TTC549 (cell line): ENCODE measurements at regions not wholly inside any gene's neighbourhood (a gene's known extent, or its start where the extent isn't known, plus 50 kb on each side); places are given as distances from the start of the nearest gene placed in this dataset.

ENCODE experiments used
- FAIRE-seq: peaks from 2 replicates; lab custom pipeline; 2012; peaks lifted over from hg19 to GRCh38; lab: Jason Lieb, UNC

DNA sequence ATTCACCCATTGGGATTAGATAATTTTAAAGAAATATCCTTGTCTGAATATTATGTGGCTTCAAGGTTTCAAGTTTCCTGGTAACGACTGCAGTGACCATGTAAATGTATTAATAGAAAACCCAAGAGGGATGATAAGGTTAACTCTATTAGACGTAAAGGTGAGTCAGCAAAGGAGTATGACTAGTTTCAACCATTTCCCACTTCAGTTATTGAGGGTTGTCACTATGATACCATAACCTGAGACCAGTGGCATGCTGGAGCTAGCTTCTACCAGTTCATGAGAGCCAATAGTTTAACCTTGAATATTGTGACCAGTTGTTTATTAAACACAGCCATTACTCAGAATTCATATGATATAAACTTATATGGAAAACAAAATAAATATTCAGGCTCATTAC is 270.1 kb downstream of the TMA16 start:
- FAIRE-seq = no peak

DNA sequence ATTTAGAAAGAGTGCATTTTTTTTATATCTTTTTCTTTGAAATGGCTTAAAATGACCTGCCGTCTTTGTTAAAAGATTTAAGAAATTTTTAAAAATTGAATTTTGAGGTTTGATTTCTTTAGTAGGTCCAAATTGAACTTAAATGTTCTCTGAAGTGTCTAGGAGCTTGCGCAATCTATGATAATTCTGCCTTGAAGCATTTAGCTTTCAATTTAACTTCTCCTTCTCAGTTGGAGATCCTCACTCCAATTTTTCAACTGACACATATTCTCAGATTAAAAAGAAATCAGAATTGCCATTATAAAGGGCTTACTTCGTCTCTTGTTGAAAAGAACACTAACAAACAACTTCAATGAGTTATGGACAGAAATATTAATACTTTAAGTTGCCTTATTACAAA is 273.5 kb downstream of the TMA16 start:
- no peak for FAIRE-seq

DNA sequence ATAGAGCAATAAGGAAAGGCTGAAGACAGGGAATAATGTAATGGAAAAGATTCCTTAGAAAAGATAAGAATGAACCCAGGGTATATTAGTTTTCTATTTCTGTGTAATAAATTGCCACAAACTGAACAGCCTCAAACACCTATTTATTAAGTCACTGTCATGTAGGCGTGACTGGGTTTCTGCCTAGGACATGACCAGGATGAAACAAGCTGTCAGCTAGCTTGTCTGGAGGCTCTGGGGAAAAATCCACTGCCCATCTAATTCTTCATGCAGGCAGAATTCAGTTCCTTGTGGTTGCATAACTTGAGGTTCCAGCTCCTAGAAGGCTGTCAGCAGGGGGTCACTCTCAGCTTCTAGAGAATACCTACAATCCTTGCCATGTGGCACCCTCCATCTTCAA is 277.7 kb downstream of the TMA16 start:
- no peak for FAIRE-seq

DNA sequence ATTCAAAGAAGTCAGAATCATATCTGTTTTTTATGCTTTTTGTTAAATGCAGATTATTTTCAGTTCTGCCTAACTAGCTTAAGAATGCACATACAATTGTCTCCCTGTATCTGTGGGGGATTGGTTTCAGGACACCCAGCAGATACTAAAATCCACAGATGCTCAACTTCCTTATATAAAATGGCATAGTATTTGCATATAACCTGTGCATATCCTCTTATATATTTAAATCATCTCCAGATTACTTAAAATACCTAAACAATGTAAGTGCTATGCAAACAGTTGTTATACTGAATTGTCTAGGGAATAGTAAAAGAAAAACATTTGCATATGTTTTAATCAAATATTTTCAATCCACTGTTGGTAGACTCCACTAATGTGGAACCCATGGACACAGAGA is 279.4 kb downstream of the TMA16 start:
- no peak for FAIRE-seq

DNA sequence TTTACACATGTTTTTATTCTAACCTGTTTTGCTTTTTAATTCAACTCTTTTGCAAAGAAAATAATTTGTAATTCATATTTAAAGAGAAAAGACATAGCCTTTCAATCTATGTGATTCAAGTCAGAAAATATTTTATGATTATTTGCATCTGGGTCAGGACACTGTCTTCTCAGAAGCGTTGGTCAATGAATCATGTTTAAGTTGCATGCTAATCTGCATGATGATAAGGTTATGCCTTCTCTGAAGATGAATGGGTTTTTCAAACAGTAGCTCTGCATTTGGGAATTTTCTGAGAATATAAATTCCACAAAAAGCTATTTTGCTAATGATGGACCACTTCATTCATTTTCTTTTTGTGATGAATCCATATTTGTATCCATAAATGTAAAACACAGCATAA is 282.5 kb downstream of the TMA16 start:
- FAIRE-seq = no peak

DNA sequence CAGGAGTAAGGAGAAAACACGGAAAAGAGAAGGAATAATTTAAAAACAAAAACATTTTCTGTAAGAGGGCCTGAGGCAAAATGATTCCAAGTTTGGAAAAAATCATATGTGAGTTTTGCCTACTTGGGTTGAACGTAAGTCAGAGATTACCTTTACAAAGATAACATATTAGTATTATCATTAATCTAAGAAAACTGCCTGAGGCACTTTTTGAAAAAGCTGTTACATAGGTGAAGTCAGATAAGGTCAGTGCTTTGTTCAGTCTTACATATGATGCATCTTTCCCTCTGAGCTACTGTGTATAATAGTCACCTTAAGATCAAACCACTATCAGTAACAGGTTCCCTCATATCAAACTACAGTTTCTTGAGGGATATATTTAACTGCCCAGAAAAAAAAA is 287.2 kb downstream of the TMA16 start:
- no peak for FAIRE-seq

DNA sequence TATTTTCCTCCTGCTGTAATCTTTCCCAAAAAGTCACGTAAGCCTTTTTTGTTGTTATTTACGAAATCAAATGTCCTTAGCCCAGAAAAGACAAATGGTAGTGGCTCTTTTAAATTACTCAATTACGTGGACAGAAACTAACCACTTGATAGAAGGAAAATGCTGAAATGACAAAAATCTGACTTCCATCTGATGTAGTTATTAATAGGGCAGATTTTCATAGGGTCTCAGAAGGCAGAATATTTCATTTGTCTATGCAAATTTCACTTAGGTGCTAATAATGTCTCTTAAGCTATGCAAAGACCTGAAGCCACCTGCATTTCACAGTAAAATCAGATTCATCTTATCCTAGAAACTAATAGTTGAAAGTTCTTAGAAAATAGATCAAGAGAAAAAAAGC is 295.7 kb downstream of the TMA16 start:
- no peak for FAIRE-seq

DNA sequence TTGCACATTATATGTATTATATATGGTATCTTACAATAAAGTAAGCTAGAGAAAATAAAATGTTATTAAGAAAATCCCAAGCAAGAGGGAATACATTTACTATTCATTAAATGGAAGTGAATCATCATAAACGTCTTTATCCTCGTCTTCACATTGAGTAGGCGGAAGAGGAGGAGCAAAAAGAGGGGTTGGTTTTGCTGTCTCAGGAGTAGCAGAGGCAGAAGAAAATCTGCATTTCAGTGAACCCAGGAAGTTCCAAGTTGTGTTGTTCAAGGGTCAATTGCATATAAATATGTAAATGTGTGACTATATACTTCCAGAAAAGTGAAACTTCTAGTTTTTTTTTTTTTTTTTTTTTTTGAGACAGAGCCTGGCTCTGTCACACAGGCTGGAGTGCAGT is 301.4 kb downstream of the TMA16 start:
- FAIRE-seq = no peak

DNA sequence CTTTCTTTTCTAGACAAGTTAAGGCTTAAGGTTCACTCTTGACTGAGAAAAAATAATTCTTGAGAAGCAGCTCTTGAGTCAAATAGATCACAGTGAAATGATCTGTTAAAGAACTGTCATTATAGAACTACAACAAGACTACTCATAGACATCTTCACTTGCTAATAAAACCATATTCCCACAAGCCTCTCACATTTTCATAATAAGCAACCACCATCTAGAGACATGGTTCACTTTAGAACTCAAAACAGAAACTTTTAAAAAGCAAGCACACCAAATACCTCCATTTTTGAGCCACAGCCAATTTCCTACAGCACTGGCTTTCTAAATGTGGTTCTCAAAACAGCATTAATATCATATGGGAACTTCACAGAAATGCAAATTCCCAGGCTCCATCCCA is 309.5 kb downstream of the TMA16 start:
- no peak for FAIRE-seq

DNA sequence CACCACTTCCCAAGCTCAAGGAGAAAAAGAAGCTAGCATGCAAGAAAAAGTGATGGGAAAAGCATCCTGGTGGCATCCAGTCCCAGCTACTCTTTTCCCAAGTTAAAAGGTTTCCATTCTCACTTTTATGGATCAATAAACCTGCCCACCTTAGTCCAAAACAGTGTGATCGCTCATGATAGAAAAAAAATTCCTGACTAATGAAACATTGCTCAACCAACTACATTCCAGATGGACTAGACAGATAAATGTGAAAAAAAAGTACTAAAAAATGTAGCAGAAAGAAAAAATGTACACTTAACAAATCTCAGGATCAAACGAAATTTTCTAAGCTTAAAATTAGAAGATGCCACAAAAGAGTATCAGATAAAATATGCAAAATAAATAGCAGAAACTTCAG is 312.2 kb downstream of the TMA16 start:
- FAIRE-seq = no peak

DNA sequence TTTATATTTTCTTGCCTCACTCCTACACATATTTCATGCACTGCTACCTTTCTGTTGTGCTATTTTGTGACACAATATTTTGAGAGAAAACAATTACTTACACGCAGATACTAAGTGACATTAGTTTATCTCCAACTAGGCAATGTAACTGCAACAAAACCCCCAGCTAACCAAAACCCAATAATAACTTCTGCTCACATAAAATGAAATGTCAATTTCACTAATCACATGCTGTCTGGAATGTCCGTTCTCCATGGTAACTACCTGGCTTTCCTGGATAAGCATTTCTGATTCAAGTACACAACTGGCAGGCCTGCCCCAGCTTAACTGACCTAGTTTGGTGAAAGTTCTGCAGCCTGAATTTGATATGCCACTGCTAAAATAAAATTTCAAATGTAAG is 313.5 kb downstream of the TMA16 start:
- no peak for FAIRE-seq

DNA sequence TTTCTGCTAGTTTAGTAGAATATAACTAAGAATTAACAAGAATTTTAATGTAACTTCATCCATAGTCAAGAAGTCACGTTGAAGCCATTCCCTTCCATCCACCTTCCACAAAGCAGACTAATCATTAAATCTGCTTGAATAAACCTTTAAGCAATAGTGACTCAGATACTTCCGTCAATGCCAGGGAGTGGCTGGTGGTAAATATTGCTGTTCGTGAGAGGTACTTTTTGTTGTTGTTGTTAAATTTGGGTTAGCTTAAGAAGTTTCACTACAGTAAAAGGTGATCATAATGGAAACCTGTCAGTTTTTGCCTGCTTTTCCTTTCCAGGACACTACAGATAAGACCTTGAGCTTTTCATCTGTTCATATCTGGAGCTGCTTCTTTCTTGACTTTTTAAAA is 316.3 kb downstream of the TMA16 start:
- no peak for FAIRE-seq

DNA sequence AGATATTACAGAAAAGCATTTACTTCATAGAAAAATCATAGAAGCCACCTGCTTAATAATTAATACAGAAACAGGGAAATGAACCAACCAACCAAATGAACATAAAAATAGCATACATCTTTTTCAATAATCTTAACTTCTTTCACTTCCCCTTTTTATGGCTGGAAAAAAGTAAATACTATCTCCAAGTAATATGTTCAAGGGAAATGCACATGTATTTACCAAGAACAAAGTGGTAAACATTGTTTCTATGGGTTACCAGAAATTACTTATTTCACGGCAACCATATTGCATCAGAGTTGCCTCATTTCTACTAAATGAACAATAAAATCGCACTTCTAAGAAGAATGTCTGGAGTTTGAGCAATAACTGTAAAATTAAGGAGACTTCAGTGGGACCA is 321.3 kb downstream of the TMA16 start:
- no peak for FAIRE-seq

DNA sequence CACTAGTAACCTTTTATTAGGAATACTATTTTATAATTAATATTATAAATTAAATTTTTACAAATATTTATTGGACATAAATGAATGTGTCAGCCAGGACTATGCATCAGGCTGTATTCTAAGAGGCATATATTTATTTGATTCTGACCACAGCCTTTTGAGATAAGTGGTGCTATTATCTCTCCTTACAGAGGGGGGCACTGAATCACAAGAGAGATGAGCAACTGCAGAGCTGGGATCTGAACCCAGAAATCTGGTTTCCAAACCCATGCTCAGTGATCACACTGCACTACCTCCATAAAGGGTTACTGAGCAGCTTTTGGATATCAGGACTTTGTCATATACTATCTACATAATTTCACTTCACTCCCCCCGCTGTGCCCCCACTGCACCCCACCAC is 322.0 kb downstream of the TMA16 start:
- no peak for FAIRE-seq

DNA sequence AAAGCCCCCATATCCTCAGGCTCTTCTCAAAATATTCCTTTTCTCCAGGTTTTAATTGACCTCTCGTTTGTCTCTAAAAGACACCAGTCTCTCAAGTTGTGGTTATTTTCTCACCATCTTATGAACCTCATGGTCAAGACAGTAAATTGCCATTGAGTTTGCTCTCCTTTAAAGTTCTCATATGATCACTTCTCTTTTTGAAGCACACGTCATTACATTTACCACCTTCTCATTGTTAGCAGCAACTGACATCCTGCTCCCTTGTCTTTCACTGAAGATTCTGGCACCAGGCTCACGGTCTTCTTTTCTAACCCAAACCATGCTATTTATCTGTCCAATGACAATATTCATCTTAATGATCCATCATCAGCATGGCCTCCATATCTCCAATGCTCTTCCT is 324.2 kb downstream of the TMA16 start:
- no peak for FAIRE-seq

DNA sequence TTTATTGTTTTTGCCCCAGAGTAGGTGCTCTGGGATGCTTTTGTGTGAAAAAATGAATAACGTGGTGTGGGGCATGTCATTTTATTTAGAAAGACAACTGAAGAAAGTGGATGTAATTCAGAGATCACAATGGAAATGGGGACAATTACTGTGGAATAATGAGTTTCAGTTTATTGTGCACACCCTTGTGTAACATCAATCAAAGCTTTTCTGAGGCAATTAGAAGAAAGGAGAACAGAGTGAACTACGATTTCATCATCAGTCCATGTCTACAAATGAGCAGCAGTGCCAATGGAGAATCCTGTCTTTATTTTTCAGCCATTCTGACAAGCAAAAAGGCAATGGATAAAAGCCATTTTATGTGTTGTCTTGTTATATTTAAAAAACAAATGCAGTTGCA is 339.2 kb downstream of the TMA16 start:
- no peak for FAIRE-seq

DNA sequence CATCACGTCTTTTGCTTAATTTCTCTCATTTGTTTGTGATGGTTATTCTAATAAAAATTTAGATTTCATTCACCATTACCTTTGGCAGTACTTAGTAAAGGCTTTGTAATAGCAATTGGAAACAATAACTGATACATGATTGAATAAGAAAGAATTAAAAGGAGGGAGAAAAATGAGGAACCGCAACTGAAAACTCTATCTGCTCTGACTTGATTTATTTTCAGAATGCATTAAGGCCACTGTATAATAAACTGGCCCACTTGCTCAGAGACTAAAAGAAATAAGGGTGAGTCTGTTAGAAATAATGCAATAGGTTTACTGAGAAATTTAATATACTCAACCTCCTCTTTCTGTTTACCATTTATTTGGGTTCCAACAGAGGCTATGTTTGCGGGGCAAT is 351.5 kb downstream of the TMA16 start:
- no peak for FAIRE-seq

DNA sequence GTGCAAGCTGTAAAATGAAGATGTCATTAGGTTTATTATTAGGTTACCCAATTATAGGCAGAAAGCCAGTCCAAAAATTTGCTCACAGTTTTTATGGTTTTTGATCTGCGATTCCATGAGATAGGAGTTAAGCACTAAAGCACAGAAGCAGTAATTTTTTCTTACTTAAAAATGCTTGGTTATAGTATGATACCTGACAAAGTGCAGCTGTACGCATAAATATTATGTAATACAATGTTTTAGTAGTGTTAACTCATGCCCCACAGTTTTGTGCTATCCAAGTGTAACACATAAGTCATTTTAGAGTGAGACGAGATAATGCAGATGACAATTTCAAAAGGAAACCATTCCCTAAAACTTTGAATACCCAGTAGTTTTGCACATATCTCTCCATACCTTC is 357.8 kb downstream of the TMA16 start:
- FAIRE-seq = no peak

DNA sequence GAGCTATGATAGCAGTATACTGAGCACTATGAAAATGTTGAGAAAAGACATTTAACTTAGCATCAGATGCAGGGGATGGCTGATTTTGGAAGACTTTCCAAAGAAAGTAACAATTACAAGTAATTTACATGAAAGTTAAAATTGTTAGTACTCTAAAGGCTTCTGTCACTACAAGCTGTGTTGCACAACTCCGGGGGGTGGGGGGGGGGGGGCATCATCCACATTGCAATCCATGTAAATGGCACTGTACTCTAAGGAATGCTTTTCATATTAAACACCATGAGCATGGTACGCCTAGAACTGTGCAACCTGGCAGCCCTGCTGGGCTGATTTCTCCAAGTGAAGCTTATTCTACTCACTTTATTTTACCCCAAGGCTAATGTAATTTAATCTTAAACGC is 363.4 kb downstream of the TMA16 start:
- no peak for FAIRE-seq

DNA sequence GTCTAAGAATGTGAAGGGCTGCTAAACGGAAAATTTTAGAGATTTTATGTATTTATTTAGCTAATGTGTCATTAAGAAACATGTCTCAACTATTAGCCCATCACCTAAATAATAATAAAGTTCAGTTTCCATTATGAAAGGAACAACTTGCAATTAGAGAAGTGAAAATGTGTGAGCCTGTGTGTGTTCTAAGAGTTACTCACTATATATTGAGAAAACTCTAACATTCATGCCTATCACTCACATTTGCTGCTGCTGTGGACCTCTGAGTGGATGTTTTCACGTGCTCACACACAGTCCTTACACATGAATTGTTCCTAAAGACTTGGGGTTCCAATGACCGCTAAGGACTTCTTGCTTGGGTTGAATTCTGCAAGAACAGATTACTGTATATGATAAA is 364.0 kb downstream of the TMA16 start:
- FAIRE-seq = no peak

DNA sequence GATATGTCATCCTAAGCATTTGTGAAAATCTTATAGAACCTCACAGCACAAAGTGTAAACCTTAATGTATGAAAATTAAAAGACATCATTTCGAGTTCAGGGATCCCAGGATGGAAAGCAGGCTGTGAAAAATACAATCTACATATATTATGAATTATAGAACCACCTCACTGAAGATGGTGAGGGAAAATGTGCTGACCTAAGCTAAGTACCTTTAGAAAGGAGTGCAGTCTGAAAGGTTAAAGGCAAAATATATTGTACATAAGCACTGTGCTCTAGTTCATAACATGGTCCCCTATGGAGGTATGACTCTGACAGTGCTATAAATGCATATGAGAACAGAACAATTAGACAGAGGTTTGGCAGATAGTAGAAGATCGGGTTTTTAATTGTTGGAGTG is 368.6 kb downstream of the TMA16 start:
- FAIRE-seq = no peak

DNA sequence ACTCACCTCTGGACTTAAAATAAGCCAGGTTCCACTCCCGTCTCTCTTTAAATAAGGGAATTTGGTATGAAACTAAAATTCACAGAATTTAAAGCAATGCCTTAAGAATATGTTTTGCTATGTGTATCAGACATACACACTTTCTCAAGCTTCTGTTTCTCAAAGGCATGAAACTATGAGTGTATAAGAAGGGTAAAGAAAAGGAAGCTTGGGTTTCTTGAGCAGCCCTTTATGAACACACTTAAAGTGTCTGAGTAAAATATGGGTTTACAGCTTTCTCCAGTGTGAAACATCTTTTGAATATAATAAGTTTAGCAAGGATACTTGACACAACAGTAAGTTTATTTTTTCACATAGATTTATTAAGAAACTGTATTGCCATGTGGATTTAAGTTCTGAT is 370.5 kb downstream of the TMA16 start:
- no peak for FAIRE-seq

DNA sequence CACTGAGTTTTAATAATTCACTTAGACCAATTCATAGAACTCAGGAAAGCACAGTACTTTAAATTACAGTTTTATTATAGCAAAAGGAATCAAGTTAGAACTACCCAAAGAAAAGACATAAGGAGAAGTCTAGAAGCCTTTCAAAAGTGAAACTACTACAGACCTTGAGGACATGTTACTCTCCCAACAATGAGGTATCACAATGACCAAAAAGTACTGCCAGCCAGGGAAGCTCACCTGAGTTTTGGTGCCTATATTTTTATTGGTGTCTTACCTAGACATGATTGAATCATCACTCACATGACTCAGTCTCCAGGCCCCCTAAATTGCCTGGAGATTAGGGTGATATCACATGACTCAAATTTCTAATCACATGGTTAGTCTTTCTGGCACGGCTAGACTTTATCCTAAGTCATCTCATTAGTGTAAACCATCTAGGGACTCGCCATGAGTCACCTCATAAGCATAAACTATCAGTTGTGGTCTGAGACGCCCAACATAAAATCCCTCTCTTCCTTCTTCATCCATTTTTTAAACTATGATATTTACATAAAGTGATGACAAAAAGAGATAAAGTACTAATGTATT is 372.3 kb downstream of the TMA16 start:
- FAIRE-seq = no peak

DNA sequence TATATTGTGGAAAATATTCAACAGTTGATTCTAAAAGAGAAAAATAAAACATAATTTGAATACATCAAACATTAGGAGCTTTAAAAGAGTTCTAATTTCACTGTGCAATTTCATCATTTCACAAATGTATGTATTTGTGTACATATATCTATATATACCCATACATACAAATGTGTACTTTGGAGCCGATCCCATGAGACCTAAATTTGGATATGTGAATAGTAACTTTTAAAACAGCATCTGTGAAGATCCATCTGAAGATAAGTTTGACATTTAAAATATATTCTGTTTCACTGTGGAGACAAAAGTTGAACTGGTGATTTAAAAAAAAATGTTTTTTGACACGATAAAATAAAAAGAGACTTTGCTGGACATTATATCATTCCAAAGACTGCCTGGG is 374.0 kb downstream of the TMA16 start:
- FAIRE-seq = no peak

DNA sequence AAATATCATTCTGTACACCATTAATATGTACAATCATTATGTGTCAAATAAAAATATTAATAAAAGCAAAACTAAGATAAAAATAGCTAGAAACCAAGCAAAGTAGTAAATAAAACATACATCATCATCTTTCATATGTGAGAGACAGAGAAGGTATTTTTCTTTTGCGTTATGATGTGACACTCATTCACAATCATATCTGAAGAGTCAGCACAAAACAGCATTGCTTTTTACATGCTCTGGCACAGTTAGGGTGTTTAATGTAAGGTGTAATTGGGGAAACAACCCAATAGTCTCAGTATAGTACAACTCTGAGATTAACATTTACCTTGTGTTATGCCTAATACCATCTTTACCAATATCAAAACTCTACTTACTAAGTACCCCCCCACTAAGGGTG is 376.6 kb downstream of the TMA16 start:
- no peak for FAIRE-seq
